Gastrocnemius medialis (tissue), 4 donors: ENCODE measurements at regions not wholly inside any gene's neighbourhood (a gene's known extent, or its start where the extent isn't known, plus 50 kb on each side); places are given as distances from the start of the nearest gene placed in this dataset.
"Not testable (repeated sequence)": the region's sequence is repeated elsewhere in the genome, so short reads cannot be mapped to it uniquely, and the experiment has no call there.

Experiments
- ATAC-seq, 2 donors: fragments of 150-250 bp; one replicate each; pipeline ENCODE4 v1.9.1; 2016
- DNase-seq, 2 donors: peaks; one replicate each; pipeline ENCODE4 v3.0.0-alpha.2; 2019
- H3K27ac ChIP-seq, 4 donors: fragments of 200-600 bp; sonication (generic); 1 replicate in 1 of 4; 2 replicates in 3 of 4; pipeline ENCODE4 v1.5.1; 2016 to 2018; ENCODE audit warnings: mild to moderate bottlenecking in 2 of 4, moderate library complexity in 1 of 4
- H3K27me3 ChIP-seq, 3 donors: fragments of 200-600 bp; sonication (generic) in 2 of 3; 1 replicate in 1 of 3; 2 replicates in 2 of 3; pipeline versions ENCODE4 v1.5.1 to v1.6.0; 2016 to 2019; ENCODE audit warnings: mild to moderate bottlenecking in 1 of 3, moderate library complexity in 1 of 3
- H3K36me3 ChIP-seq, 2 donors: fragments of 200-600 bp; sonication (generic) in 1 of 2; one replicate each; pipeline ENCODE4 v1.5.1; 2017 to 2018
- H3K4me1 ChIP-seq, 2 donors: fragments of 200-600 bp; sonication (generic) in 1 of 2; one replicate each; pipeline ENCODE4 v1.5.1; 2016 to 2017; ENCODE audit warnings: mild to moderate bottlenecking in 2 of 2
- H3K4me3 ChIP-seq, 4 donors: fragments of 200-600 bp; sonication (generic) in 3 of 4; 1 replicate in 1 of 4; 2 replicates in 3 of 4; pipeline ENCODE4 v1.5.1; 2016 to 2019; ENCODE audit warnings: mild to moderate bottlenecking in 2 of 4
- H3K9me3 ChIP-seq, 3 donors: fragments of 200-600 bp; sonication (generic) in 2 of 3; 1 replicate in 1 of 3; 2 replicates in 2 of 3; pipeline ENCODE4 v1.5.1; 2016 to 2019
- CTCF ChIP-seq, 5 experiments: fragments of 450-650 bp in 3 of 5; fragments of 200-600 bp in 2 of 5; sonication (generic) in 2 of 5; IDR thresholded peaks in 4 of 5; conservative IDR thresholded peaks in 1 of 5; 1 replicate in 4 of 5; 2 replicates in 1 of 5; pipeline ENCODE4 v1.5.1; 2016 to 2019; ENCODE audit warnings: antibody characterized with exemption in 5 of 5, mild to moderate bottlenecking in 3 of 5, moderate library complexity in 3 of 5
- POLR2A ChIP-seq, 2 donors: fragments of 450-650 bp; IDR thresholded peaks; one replicate each; pipeline ENCODE4 v1.6.1; 2017; ENCODE audit warnings: antibody characterized with exemption in 2 of 2, mild to moderate bottlenecking in 2 of 2, moderate library complexity in 2 of 2
- in situ Hi-C, 4 donors: fragments of 200-750 bp; cut with MboI; loops; one replicate each; pipeline versions ENCODE4 v1.15.0 to v1.8.0; 2017; ENCODE audit warnings: low sequenced_read_pairs in 4 of 4
- intact Hi-C: fragments of 100-400 bp; cut with DNase I; formaldehyde crosslinking; loops from one replicate; pipeline ENCODE4 v1.15.1; 2023; ENCODE audit warnings: low total_unique reads

DNA sequence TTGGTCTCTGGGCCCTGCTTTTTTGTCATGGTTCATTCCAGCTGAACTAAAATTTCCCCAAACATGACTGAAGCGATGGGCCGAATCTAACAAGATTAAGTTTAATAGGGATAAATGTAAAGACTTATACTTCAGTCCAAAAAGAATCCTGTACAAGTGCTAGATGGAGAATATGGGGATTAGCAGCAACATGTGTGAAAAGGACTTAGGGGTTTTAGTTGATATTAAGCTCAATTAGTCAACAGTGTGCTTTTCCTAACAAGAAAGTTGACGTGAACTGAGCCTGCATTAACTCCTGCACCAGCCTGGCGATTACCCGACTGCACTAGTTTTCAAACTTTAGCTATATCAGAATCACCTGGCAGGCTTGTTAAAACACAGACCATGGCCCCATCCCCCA is 61.0 kb upstream of the BBX start:
- H3K4me1 ChIP-seq, result no peaks in the 10 kb centered on the region
- in situ Hi-C loops, result no loop called here
- ATAC-seq (no peak), DNase-seq (no peak)
- H3K27ac ChIP-seq, result no peak overlapping the region
- H3K9me3 ChIP-seq, result no peaks in the 10 kb centered on the region
- H3K36me3 ChIP-seq, result no peaks in the 10 kb centered on the region
- TF ChIP-seq POLR2A (IDR thresholded peaks at IDR 0.05) (no peak), CTCF (IDR thresholded peaks at IDR 0.05 in 4 of 5, conservative IDR thresholded peaks at IDR 0.05 in 1 of 5) (no peak)
- H3K27me3 ChIP-seq, result no peaks in the 10 kb centered on the region
- no peak overlapping the region for H3K4me3 ChIP-seq
- intact Hi-C loops, result no loop called here

DNA sequence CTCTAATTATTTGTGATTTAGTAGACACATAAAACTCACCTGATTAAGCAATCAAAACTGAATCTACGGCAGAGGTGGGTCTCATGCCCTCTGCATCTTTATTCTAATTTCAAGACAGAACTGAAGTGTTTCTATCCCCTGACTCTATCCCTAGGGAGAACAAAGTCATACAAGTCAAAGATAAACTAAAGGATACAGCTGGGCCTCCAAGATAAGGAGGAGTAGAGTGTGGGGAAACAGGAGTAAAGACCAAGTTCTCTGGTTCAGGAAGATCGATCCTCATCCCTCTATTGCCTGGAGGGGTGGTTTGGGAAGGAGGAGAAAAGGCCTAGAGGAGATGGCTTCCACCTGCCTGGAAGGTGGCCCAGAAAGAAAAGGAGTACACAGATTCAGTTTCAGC is 58.7 kb upstream of the BBX start:
- in situ Hi-C loops (no loop called here), intact Hi-C loops (no loop called here)
- H3K4me3 ChIP-seq, result no peak overlapping the region
- no peaks in the 10 kb centered on the region for H3K27me3 ChIP-seq
- no peaks in the 10 kb centered on the region for H3K36me3 ChIP-seq
- DNase-seq (no peak), ATAC-seq (no peak)
- H3K9me3 ChIP-seq, result no peaks in the 10 kb centered on the region
- H3K4me1 ChIP-seq, result no peaks in the 10 kb centered on the region
- H3K27ac ChIP-seq, result no peak overlapping the region
- TF ChIP-seq CTCF (IDR thresholded peaks at IDR 0.05 in 4 of 5, conservative IDR thresholded peaks at IDR 0.05 in 1 of 5) (no peak), POLR2A (IDR thresholded peaks at IDR 0.05) (no peak)

DNA sequence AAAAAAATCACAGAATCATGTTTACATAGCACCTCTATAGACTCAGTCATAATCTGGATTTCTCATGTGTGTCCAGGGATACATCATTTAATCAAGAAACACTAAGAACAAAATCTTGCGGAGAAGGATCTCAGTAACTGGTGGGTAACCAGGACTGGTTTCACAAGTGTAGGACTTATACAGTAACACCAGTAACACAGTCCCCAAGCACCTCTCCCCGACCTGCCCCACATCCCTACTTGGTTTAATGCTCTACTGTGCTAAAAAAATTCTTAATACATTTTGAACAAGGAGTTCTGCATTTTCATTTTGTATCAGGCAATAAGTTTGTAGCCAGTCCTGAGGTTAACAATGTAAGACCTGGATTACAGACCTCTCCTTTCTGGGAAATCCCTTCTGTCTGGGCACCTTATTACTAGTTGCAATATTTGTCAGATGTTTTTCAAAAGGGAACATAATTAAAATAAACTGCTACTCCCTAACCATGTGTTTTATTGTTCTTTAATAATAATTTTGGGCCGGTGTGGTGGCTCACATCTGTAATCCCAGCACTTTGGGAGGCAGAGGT is 57.6 kb upstream of the BBX start:
- Histone ChIP-seq H3K27ac (no peak overlapping the region), H3K4me1 (no peaks in the 10 kb centered on the region), H3K27me3 (no peaks in the 10 kb centered on the region), H3K4me3 (no peak overlapping the region), H3K9me3 (no peaks in the 10 kb centered on the region), H3K36me3 (no peaks in the 10 kb centered on the region)
- DNase-seq, result no peak
- TF ChIP-seq CTCF (IDR thresholded peaks at IDR 0.05 in 4 of 5, conservative IDR thresholded peaks at IDR 0.05 in 1 of 5) (no peak), POLR2A (IDR thresholded peaks at IDR 0.05) (no peak)
- no peak for ATAC-seq
- in situ Hi-C loops, result no loop called here
- intact Hi-C loops, result no loop called here

- TF ChIP-seq POLR2A (IDR thresholded peaks at IDR 0.05) (no peak), CTCF (IDR thresholded peaks at IDR 0.05 in 4 of 5, conservative IDR thresholded peaks at IDR 0.05 in 1 of 5) (no peak)
- Histone ChIP-seq H3K9me3 (no peaks in the 10 kb centered on the region), H3K36me3 (no peaks in the 10 kb centered on the region), H3K27ac (no peak overlapping the region), H3K4me1 (no peaks in the 10 kb centered on the region), H3K27me3 (no peaks in the 10 kb centered on the region), H3K4me3 (no peak overlapping the region)
- in situ Hi-C loops, result no loop called here
- DNase-seq (no peak), ATAC-seq (no peak)
- intact Hi-C loops, result no loop called here
Observed at GRCh38 chr3:107468782-107469181, 54.0 kb upstream of the BBX start.

DNA sequence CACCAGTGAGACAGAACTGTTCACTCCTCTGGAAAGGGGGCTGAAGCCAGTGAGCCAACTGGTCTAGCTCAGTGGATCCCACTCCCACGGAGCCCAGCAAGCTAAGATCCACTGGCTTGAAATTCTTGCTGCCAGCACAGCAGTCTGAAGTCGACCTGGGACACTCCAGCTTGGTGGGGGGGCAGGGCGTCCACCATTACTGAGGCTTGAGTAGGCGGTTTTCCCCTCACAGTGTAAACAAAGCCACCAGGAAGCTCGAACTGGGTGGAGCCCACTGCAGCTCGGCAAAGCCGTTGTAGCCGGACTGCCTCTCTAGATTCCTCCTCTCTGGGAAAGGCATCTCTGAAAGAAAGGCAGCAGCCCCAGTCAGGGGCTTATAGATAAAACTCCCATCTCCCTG is 52.3 kb upstream of the BBX start:
- intact Hi-C loops, result not testable (repeated sequence)

More for the DNA sequence above, 52.3 kb upstream of the BBX start:
- DNase-seq, H3K27me3 ChIP-seq, ATAC-seq, in situ Hi-C loops, H3K4me3 ChIP-seq, H3K36me3 ChIP-seq, H3K9me3 ChIP-seq, H3K4me1 ChIP-seq, H3K27ac ChIP-seq: not testable (repeated sequence)
